Endothelial cell of umbilical vein (primary cell): ENCODE measurements at regions not wholly inside any gene's neighbourhood (a gene's known extent, or its start where the extent isn't known, plus 50 kb on each side); places are given as distances from the start of the nearest gene placed in this dataset.

Experiments used
- BruUV-seq: library from RNA; stranded (reverse); fragments of 400-500 nt; replicated peaks from 2 replicates; lab custom pipeline; 2021; lab: Mats Ljungman, UMichigan
- CTCF ChIA-PET: fragments of 300-600, 350-600 bp; sonication (Branson Sonifier 250); formaldehyde crosslinking; loops from one replicate; lab custom pipeline; 2021; ENCODE audit warnings: antibody characterized with exemption, inconsistent platforms; lab: Charles Lee
- POLR2A ChIA-PET: fragments of 300-600, 350-600 bp; sonication (Branson Sonifier 250); formaldehyde crosslinking; loops from one replicate; lab custom pipeline; 2021; ENCODE audit warnings: antibody characterized with exemption, inconsistent platforms; lab: Charles Lee
- DNase-seq: peaks from one replicate; pipeline ENCODE4 v3.0.0-alpha.2; 2011; ENCODE audit warnings: low read depth, low spot score
- FAIRE-seq: peaks from 2 replicates; lab custom pipeline; 2011; peaks lifted over from hg19 to GRCh38; lab: Jason Lieb, UNC
- H2AFZ ChIP-seq: 2 replicates; pipeline ENCODE4 v1.6.0; 2012; ENCODE audit warnings: low read depth, low read length, control low read depth, inconsistent platforms
- H3K27ac ChIP-seq: 2 replicates; pipeline ENCODE4 v1.5.1; 2011; ENCODE audit warnings: low read depth, mild to moderate bottlenecking, control low read depth, low read length, moderate library complexity; ENCODE audit not compliant: insufficient read depth
- H3K27me3 ChIP-seq, 2 experiments: 2 replicates each; pipeline versions ENCODE4 v1.6.0 to v1.6.1; 2011; ENCODE audit warnings: low read length in 2 of 2, mixed read lengths in 1 of 2; ENCODE audit not compliant: control insufficient read depth in 2 of 2, insufficient read depth in 2 of 2
- H3K36me3 ChIP-seq, 2 experiments: 2 replicates in 1 of 2; 3 replicates in 1 of 2; pipeline ENCODE4 v1.5.1; 2011; ENCODE audit warnings: low read length in 2 of 2, mild to moderate bottlenecking in 1 of 2, moderate library complexity in 1 of 2; ENCODE audit not compliant: control insufficient read depth in 2 of 2, insufficient read depth in 2 of 2; ENCODE audit errors: extremely low read depth in 1 of 2
- H3K4me1 ChIP-seq: 3 replicates; pipeline ENCODE4 v1.5.1; 2011; ENCODE audit warnings: mild to moderate bottlenecking, low read length; ENCODE audit not compliant: control insufficient read depth, insufficient read depth; ENCODE audit errors: extremely low read depth
- H3K4me2 ChIP-seq: 2 replicates; pipeline ENCODE4 v1.6.1; 2011; ENCODE audit warnings: low read length, control low read depth, mixed read lengths; ENCODE audit not compliant: insufficient read depth
- H3K4me3 ChIP-seq, 3 experiments: fragments of 200-600 bp in 1 of 3; sonication (generic), shearing (Covaris generic) in 1 of 3; replicated peaks in 1 of 3; 2 replicates each; pipeline ENCODE4 v1.5.1; 2011 to 2016; ENCODE audit warnings: control low read depth in 3 of 3, low read length in 3 of 3, mild to moderate bottlenecking in 2 of 3, inconsistent platforms in 1 of 3, low read depth in 1 of 3, moderate library complexity in 1 of 3; ENCODE audit not compliant: insufficient read depth in 1 of 3
- H3K79me2 ChIP-seq: 2 replicates; pipeline ENCODE4 v1.6.0; 2012; ENCODE audit warnings: low read length, inconsistent platforms; ENCODE audit not compliant: control insufficient read depth, insufficient read depth
- H3K9ac ChIP-seq: replicated peaks from 2 replicates; pipeline ENCODE3; 2011; ENCODE audit warnings: low read length, control low read depth; ENCODE audit not compliant: insufficient read depth; ENCODE audit errors: extremely low read depth
- H3K9me1 ChIP-seq: replicated peaks from 3 replicates; pipeline ENCODE4 v1.6.0; 2011; ENCODE audit warnings: mild to moderate bottlenecking, low read length; ENCODE audit not compliant: control insufficient read depth, insufficient read depth; ENCODE audit errors: extremely low read depth
- H3K9me3 ChIP-seq: replicated peaks from 2 replicates; pipeline ENCODE4 v1.5.1; 2012; ENCODE audit warnings: low read length, inconsistent platforms; ENCODE audit not compliant: control insufficient read depth, insufficient read depth
- H4K20me1 ChIP-seq: replicated peaks from 2 replicates; pipeline ENCODE3; 2011; ENCODE audit warnings: mild to moderate bottlenecking, low read length; ENCODE audit not compliant: control insufficient read depth, insufficient read depth; ENCODE audit errors: extremely low read depth
- CTCF ChIP-seq, 2 donors: IDR thresholded peaks; 1 replicate in 1 of 2; 2 replicates in 1 of 2; pipeline ENCODE4 v1.5.1; 2011; ENCODE audit warnings: low read length in 2 of 2, mild to moderate bottlenecking in 2 of 2, moderate library complexity in 2 of 2, control low read depth in 1 of 2, inconsistent platforms in 1 of 2, low read depth in 1 of 2; ENCODE audit not compliant: insufficient read depth in 1 of 2; ENCODE audit errors: extremely low read depth in 1 of 2
- EZH2 ChIP-seq: IDR thresholded peaks from 2 replicates; pipeline ENCODE4 v1.6.1; 2012; ENCODE audit warnings: borderline replicate concordance, low read depth, mild to moderate bottlenecking, moderate library complexity, low read length, inconsistent platforms; ENCODE audit not compliant: severe bottlenecking
- FOS ChIP-seq: IDR thresholded peaks from 2 replicates; pipeline ENCODE4 v1.6.1; 2011; ENCODE audit warnings: mild to moderate bottlenecking, low read length, moderate library complexity, borderline replicate concordance; ENCODE audit not compliant: insufficient read depth
- GATA2 ChIP-seq: IDR thresholded peaks from 2 replicates; pipeline ENCODE4 v1.7.0; 2011; ENCODE audit warnings: low read depth, mild to moderate bottlenecking, moderate library complexity, mixed read lengths, low read length; ENCODE audit not compliant: insufficient read length, insufficient read depth
- JUN ChIP-seq: IDR thresholded peaks from 2 replicates; pipeline ENCODE4 v1.6.1; 2011; ENCODE audit warnings: borderline replicate concordance, low read depth; ENCODE audit not compliant: insufficient read length, insufficient read depth
- MAX ChIP-seq: IDR thresholded peaks from 2 replicates; pipeline ENCODE4 v1.6.1; 2011; ENCODE audit not compliant: insufficient read depth, insufficient read length
- MYC ChIP-seq: IDR thresholded peaks from one replicate; pipeline ENCODE4 v1.6.1; 2011; ENCODE audit warnings: mild to moderate bottlenecking, low read depth, low read length
- POLR2A ChIP-seq: IDR thresholded peaks from 2 replicates; pipeline ENCODE4 v1.6.1; 2012; ENCODE audit warnings: low read depth, mild to moderate bottlenecking, control low read depth, low read length
- POLR2AphosphoS5 ChIP-seq: IDR thresholded peaks from 2 replicates; pipeline ENCODE4 v1.6.1; 2012; ENCODE audit warnings: low read depth, mild to moderate bottlenecking, control low read depth, low read length, moderate library complexity; ENCODE audit not compliant: insufficient read depth
- dilution Hi-C: fragments of 300-500 bp; cut with MboI; formaldehyde crosslinking; loops from one replicate; pipeline ENCODE4 v1.15.0; 2019; ENCODE audit warnings: low sequenced_read_pairs; ENCODE audit not compliant: extremely low pct_ligation_motif_present
- intact Hi-C: fragments of 100-400 bp; cut with micrococcal nuclease; formaldehyde crosslinking; loops from one replicate; pipeline ENCODE4 v1.10.0; 2022

- H2AFZ ChIP-seq: no peak overlapping the region
- H3K27ac ChIP-seq: no peak overlapping the region
- H3K4me3 ChIP-seq: no peak overlapping the region
- no peak overlapping the region for H3K4me2 ChIP-seq
- H3K9me3 ChIP-seq: no peaks in the 10 kb centered on the region
- H4K20me1 ChIP-seq: no peaks in the 10 kb centered on the region
- intact Hi-C loops: no loop called here
- H3K27me3 ChIP-seq: no peaks in the 10 kb centered on the region
- DNase-seq: no peak
- TF ChIP-seq POLR2A (no peak), CTCF (IDR thresholded peaks at IDR 0.05; ENCODE audit: extremely low read depth in 1 of 2, insufficient read depth in 1 of 2, low read depth in 1 of 2, low read length in 2 of 2) (no peak), MAX (no peak), JUN (no peak), FOS (no peak), EZH2 (no peak), GATA2 (no peak), POLR2AphosphoS5 (no peak), MYC (no peak)
- H3K9ac ChIP-seq: no peak overlapping the region
- no peak for FAIRE-seq
- CTCF ChIA-PET: no interaction called here
- POLR2A ChIA-PET: no interaction called here
- no peaks in the 10 kb centered on the region for H3K36me3 ChIP-seq
- dilution Hi-C loops: no loop called here
- H3K9me1 ChIP-seq: no peaks in the 10 kb centered on the region
- H3K79me2 ChIP-seq: no peaks in the 10 kb centered on the region
- no peaks in the 10 kb centered on the region for H3K4me1 ChIP-seq
- BruUV-seq: no TSS peak
Measured at GRCh38 chr11:134586726-134587125, 174.7 kb upstream of the B3GAT1 start.
